PFSK-1 (cell line): ENCODE measurements at regions not wholly inside any gene's neighbourhood (a gene's known extent, or its start where the extent isn't known, plus 50 kb on each side); places are given as distances from the start of the nearest gene placed in this dataset.

Experiments
- POLR2AphosphoS5 ChIP-seq: IDR thresholded peaks from 2 replicates; pipeline ENCODE4 v1.6.1; 2012; ENCODE audit warnings: low read depth, mild to moderate bottlenecking, control low read depth, low read length, moderate library complexity
- REST ChIP-seq, 2 experiments: IDR thresholded peaks; 2 replicates each; pipeline versions ENCODE4 v1.6.1 to v1.8.0; 2011 to 2012; ENCODE audit warnings: low read depth in 2 of 2, low read length in 2 of 2, control low read depth in 1 of 2, inconsistent platforms in 1 of 2, mild to moderate bottlenecking in 1 of 2, moderate library complexity in 1 of 2; ENCODE audit not compliant: insufficient read depth in 1 of 2

GRCh38 chr1:70909262-70909822 is 138.3 kb downstream of the PTGER3 start:
- TF ChIP-seq REST (IDR thresholded peaks at IDR 0.05; ENCODE audit: insufficient read depth in 1 of 2, low read depth in 2 of 2, low read length in 2 of 2) (no peak), POLR2AphosphoS5 (no peak)
